ENCODE measurements at regions not wholly inside any gene's neighbourhood (a gene's known extent, or its start where the extent isn't known, plus 50 kb on each side); places are given as distances from the start of the nearest gene placed in this dataset.

DNA sequence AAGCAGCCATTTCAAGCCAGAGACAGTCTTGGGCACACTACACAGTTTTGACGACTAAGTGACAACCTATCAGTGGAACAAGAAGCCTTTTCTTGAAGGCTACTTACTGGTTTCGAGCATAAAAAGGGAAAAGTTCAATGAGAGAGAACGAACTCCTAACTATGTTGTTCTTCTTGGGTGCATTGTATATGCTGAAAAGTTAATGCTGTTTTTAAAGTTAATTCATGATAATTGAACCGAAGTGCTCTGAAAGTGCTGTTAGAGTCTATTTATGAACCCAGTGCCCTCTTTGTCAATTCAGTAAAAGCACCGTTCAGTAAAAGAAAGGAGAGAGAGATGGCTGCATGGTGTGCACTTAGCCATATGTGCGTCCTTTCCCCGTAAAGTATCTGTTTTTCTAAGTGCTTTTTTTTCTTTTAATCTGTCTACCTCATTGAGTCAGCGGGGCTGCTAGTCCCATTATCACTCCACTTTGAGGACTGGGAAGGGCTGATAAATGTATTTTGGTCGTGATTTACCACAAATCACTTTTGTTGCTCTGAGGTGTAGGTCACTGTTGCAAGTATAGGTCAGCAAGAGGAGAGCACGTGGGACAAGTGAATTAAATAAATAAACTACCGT is 380.7 kb upstream of the GOLIM4 start:
- DNase-seq (ENCODE audit: low read depth in 3 of 3, low spot score in 2 of 3), result no peak

DNA sequence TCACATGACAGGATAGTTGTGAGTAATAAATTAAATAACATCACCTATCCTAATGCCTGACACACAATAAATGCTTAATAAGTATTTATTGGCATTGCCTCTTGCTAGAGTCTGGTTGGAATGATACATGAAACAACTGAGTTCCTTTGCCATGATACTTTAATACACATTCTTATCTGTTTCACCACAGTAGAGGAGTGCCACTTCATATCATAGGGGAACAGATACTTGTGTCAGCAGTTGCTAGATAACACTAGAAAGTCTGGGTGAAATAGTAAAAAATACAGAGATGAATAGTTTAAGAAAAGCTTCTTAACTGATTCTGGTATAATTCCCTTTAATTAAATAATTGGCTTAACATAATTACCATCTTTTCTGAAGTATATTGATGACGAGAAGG is 380.0 kb upstream of the GOLIM4 start:
- DNase-seq (ENCODE audit: low read depth in 3 of 3, low spot score in 2 of 3), result no peak

DNA sequence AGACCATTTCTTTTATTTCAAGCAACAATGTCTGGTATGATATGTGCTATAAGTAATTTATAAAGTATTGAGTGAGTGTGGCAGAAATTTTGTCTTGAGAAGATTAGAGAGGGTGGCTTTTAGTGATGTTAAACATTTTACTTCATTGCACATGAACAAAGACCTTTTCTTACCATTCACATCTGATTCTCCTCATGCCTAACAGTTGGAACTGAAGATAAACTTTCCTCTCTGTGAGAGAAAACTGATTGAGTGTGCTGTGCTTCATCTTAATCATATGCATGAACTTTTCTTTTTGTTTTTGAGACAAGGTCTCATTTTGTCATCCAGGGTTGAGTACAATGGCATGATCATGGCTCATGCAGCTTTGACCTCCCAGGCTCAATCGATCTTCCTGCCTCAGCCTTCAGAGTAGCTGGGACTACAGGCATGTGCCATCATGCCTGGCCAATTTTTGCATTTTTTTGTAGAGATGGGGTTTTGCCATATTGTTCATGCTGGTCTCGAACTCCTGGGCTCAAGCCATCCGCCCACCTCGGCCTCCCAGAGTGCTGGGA is 377.7 kb upstream of the GOLIM4 start:
- no peak for DNase-seq (ENCODE audit: low read depth in 3 of 3, low spot score in 2 of 3)

DNA sequence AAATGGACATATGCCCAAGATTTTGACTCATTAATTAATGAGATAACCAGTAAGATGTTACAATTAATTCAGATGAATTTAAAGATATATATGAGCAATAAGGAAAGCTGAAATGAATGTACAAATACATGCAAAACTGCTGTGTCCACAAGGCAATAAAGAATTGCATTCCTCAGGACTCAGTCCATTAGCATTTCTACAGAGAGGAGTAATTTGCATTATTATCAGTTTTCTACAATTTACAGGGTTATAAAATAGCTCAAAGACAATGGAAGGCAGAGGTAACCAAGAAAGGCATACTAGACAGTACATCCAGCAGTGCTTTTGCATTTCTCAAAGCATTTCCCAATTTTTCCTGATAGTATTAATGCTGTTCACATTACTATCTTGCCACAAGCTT is 377.1 kb upstream of the GOLIM4 start:
- no peak for DNase-seq (ENCODE audit: low read depth in 3 of 3, low spot score in 2 of 3)

DNA sequence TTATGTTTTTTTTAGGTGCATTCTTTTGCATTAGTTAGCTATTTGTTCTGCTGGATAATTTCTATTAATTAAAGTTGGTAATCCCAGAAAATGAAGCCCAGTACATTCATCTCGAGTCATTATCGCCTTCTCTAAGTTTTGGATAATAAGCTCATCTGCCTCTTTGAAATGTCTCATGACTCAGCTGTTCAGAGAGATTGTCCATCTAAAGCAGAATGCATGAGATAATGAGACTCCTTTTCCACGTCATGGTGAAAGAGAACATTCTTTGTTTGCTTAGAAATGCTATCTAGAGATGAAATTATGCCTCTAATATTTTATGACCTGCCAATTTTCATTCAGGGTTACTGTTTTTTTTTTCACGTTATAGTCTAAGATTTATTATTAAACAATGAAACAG is 374.7 kb upstream of the GOLIM4 start:
- no peak for DNase-seq (ENCODE audit: low read depth in 3 of 3, low spot score in 2 of 3)

DNA sequence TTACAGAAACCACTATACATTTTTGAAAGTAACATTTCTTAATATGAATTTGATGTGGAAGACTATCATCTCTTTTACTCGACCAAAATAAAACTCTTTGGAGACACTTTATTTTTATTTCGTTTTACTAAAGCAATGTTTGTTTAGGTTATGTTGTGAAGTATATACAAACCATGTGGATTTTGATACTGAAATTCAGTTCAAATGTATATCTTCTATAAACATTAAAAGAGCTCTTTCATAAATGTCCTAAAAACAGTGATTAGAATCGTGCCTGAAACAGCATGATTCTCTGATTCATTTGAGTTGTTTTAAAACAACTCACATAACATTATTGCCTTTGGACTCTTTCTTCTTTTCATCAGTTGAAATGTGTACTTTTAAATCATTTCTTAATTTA is 373.7 kb upstream of the GOLIM4 start:
- DNase-seq (ENCODE audit: low read depth in 3 of 3, low spot score in 2 of 3), result no peak

DNA sequence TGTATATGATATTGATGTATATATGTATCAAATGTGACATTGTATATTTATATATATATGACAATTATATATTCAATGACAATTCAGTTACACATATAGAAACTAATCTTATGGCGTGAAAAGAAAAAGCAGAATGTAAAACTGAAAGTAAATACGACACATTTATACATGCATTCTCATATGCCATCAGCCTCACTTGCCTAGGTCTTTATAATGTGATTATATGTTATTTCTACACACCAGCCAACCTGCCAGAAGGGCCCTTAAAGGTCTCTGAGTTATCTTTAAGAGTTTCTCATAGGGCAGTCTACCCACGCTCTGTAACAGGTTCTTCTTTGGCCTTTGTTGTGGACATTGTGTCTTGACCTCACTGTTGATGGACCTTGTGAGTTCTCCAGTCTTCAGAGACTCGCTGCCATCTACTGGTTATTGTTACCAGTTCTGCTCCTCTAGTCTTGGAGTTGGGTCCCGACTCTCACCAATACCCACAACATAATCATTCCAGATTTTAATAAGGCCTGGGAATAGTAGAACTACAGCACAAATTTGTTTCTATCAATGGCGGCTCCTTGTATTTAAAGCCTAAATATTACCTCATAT is 371.5 kb upstream of the GOLIM4 start:
- peak in 1 of 3 donors; percentile 12 for DNase-seq (ENCODE audit: low read depth in 3 of 3, low spot score in 2 of 3)

DNA sequence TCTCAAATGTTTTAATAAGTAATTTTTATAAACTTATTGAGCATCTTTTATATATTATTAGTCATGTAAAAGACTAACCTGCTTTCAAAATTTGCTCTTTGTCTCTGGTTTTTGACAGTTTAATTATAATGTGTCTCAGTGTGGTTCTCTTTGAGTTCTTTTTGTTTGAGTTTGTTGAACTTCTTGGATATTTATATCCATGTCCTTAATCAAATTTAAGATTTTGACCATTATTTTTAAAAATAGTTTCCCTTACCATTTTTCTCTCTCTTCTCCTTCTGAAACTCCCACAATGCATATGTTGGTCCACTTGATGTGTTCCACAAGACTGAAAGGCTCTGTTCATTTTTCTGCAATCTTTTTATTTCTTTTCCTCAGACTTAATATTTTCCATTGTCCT is 366.1 kb upstream of the GOLIM4 start:
- DNase-seq (ENCODE audit: low read depth in 3 of 3, low spot score in 2 of 3), result no peak

DNA sequence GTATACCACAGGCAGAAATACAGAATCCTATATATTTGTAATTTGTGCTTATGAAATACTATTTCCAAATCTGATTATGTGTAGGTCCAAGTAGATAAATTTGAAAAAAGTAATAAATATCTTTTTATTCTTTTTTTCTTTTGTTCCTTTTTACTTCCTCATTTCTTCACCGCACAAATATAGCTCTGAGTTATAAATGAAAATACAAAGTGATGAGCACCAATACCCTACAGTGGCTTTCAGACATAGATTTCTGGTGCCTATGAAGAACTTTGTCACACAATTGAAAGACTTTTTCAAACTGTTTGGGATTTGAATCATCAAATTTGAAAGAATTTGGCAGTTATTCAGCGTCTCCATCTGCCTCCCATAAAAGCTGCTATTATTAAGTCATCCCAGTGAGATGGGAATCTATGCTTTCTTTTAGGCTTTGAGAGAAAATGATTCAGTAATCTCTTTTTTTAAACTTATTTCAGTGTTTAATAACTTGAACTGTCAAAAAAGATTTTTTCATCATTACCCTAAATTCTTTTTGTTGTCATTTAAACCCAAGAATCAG is 363.6 kb upstream of the GOLIM4 start:
- no peak for DNase-seq (ENCODE audit: low read depth in 3 of 3, low spot score in 2 of 3)

DNA sequence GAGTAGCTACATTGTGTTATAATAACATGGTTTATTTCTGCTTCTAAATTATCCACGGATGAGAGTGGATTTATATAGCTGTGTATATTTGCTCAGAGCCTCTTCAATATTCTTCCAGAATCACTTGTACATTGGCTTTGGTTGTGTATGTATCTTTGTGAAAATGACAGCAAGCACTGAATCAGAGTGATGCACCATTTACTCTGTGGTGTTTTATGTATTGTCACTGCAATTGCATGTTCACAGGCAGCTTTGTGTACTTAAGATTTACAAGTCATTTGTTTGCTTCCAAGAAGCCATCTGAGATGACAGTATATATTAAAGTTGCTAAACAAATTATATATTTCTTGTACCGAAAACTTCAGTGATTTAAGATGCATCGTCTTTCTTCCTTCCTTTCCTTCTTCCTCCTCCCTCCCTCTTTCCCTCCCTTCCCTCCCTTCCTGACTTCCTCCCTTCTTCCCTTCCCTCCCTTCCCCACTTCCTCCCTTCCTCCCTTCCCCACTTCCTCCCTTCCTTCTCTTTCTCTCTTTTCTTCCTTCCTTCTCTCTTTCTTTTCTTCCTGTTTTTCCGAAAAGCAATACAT is 362.3 kb upstream of the GOLIM4 start:
- no peak for DNase-seq (ENCODE audit: low read depth in 3 of 3, low spot score in 2 of 3)

DNA sequence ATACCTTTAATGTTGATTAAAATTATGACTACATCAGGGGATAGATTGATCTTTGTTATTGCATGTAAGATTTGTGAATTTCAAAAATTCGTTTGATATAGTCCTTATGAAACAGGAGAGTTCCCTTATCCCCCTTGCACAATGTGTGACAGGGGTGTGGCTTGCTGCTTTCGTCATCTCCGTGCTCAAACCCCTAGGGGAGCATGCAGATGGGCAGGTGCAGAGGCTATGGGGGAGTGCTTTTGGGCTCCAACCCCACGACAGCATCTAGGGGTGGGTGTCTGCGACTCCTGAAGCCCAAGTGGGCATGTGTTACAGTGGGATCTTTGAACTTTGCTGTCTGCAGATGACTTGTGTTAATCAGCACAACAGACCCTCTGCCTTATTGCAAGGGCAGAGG is 360.1 kb upstream of the GOLIM4 start:
- no peak for DNase-seq (ENCODE audit: low read depth in 3 of 3, low spot score in 2 of 3)

DNA sequence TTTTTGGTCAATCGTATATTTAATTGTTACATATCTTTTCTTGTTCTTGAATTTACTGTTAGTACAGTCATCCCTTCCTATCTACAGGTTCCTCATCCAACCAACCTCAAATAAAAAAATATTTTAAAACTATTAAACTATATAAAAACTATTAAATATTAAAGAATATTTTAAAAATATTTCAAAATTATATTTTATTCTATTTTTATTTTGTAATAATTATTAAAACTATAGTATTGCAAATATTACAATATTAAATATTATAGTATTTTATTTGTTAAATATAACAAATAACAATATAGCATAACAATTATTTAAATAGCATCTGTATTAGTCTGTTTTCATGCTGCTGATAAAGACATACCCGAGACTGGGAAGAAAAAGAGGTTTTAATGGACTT is 357.9 kb upstream of the GOLIM4 start:
- no peak for DNase-seq (ENCODE audit: low read depth in 3 of 3, low spot score in 2 of 3)

DNA sequence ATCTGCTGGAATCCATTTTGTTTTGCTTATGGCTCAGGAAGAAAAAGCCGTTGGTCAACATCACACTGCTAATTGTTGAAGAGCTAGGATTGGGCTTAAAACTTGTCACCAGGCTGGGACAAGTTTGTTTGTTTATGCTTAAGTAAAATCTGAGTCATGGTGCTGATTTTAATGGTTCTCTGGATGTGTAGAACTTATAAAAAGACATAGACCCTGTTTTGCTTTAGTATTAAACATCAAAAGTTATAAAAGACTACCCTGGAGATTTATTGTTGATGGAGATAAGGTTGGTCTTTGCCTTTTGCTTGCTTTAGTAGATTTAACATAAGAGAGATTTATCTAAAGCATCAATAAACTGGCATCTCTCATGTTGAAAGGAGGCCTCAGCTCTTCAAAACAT is 348.2 kb upstream of the GOLIM4 start:
- DNase-seq (ENCODE audit: low read depth in 3 of 3, low spot score in 2 of 3), result no peak

DNA sequence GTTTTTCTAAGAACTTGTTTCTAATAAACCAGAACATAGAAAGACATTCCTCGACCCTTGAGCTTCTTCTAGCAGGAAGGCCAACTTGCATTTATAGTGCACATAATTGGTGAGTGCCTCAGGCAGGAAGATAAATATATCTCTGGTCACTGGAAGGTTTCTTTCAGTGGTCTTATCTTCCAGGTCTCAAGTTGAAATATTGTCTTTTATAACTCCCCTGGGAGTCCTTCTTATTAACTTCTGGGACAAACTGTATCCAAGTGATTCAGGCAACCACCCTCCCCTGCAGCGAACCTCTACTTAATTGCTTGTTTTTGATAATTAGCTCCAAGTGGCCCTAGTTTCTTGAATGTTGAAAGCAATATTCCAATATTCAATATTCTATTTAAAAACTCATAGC is 346.8 kb upstream of the GOLIM4 start:
- DNase-seq (ENCODE audit: low read depth in 3 of 3, low spot score in 2 of 3), result no peak

DNA sequence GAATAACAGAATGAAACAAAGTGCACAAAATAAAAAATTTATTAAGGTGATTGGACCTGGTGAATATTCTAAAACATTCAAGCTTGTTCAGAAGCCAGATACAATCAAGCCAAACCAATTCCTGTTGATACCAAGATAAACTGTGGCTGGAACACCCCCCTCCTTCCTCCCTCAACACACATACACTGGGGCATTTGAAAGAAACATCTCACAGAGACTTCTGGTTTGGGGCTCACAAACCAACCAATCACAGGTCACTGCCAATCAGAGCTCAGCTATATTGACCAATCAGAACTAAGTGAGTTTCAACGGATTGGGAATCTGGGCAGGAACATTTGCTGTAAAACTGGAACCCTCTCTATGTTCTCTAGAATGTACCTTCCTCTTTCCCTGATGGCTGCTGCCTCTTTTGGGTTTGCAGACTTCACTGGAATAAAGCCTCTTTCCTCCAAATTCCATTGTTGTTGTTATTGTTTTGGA is 340.6 kb upstream of the GOLIM4 start:
- no peak for DNase-seq (ENCODE audit: low read depth in 3 of 3, low spot score in 2 of 3)

DNA sequence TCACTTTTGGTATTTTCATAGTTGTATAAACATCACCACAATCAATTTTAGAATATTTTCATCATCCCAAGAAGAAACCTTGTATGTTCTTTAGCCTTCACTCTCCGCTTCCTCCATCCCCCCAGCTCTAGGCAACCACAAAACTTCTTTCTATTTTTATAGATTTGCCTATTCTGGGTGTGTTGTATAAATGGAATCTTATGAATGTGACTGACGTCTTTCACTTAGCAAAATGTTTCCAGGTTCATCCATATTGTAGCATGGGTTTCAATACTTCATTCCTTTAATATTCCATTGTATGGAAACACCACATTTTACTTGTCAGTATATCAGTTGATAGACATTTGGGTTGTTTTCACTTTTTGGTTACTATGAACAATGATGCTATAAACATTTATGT is 335.8 kb upstream of the GOLIM4 start:
- DNase-seq (ENCODE audit: low read depth in 3 of 3, low spot score in 2 of 3), result no peak

DNA sequence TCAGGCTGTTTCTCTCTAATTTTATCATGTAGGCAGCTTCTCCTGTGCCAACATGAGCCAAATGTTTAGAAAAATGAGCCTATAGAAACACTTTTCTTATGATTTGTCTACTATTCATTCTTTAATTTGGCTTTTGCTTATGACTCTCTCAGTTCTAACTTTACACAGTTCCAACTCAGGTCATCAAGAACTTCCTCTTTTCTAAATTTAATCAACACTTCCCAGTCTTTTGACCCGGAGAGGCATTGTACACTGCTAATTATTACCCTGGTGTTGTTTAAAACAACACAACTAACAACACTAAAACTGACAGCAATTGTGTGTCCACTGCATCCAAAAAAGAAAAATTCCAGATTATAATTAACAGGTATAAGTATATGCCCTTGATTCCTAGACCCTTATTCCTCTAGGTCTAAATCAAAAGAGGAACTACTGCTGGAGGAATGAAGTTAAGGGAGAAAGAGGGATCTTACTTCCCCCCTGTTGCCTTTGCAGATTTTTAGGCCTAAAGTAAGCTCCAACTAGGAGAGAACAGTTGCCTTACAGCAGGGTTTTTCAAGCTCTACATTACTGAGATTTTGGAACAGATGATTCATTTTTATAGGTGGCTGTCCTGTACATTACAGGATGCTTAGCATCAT is 332.2 kb upstream of the GOLIM4 start:
- DNase-seq (ENCODE audit: low read depth in 3 of 3, low spot score in 2 of 3), result no peak

DNA sequence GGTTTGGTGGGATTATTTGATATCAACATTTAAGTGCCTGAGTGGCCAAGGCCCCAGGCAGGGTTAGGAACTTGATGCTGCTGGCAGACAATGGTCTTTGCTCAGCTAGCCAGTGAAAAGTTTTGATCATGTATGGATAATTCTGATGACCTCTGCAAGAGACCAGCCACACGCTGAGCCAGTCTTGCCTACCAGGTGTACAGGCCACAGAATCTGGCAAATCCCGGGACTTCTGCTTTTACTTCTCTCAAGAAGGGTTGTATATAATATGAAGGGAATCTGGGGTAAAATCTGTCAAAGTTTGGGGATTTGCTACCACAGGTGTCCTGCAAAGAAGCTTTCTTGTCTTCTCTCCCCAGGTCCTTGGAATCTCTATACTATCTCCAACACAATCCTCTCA is 331.4 kb upstream of the GOLIM4 start:
- no peak for DNase-seq (ENCODE audit: low read depth in 3 of 3, low spot score in 2 of 3)

DNA sequence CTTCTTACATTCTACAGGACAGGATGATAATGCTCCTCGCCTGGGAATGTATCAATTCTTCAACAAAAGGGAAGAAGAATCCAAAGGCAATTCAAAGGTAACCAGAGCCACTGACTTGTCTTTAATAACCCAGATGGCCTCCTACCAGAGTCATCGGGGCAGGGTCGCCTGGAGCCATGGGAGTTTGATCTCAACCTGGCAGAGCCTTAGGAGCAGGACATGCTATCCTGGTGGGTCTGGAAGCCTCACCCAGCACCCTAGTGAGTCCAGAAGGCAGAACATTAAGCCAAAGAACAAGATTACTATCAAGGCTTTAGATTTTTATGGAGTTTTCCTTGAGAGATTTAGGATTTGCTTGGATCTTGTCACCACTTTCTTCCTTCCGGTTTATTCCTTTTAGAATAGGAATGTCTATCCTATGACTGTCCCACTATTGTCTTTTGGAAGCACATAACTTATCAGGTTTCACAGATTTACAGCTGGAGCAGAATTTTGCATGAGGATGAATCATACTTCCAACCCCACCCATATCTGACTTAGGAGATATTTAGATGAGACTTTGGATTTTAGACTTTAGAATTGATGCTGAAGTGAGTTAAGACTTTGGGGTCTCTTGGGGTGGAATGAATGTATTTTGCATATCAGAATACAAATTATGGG is 330.3 kb upstream of the GOLIM4 start:
- DNase-seq (ENCODE audit: low read depth in 3 of 3, low spot score in 2 of 3), result no peak

DNA sequence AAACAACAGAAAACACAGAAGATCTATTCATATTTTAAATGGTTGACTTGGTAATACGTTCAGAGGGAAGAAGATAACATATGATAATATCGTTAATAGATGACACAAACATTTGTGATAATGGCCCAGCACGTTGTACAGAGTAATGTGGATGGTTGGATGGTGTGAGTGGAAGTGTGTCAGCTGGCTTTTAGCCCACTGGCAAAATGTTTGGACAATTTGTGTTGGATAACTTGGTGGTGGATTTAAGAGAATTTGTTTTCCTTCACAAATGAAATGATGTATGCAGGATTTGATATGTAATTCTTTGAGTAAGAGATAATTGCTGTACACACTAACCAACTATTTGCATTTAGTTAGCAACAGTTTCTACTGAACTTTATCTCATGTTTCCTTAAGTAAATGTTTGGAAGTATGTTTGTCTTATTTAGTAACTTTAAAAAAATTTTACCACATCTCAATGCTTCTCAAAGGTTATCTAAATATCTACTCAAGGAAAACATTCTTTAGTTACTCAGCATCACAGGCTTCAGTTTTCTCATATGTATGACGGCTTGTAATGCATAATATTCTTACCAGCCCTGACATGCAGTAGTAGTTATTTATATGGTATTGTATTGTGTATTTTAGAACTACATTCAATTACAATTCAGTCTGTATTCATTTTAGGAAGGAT is 328.5 kb upstream of the GOLIM4 start:
- DNase-seq (ENCODE audit: low read depth in 3 of 3, low spot score in 2 of 3), result no peak
